Right forelimb (tissue), 1 donor: ENCODE measurements at regions not wholly inside any gene's neighbourhood (a gene's known extent, or its start where the extent isn't known, plus 50 kb on each side); places are given as distances from the start of the nearest gene placed in this dataset.
"Not testable (repeated sequence)": the region's sequence is repeated elsewhere in the genome, so short reads cannot be mapped to it uniquely, and the experiment has no call there.

Experiments used
- DNase-seq: peaks from one replicate; pipeline ENCODE4 v3.0.0-alpha.2; 2018

- no peak for DNase-seq
Measured at GRCh38 chr3:103203441-103203840, 768.6 kb downstream of the ZPLD1 start.

DNA sequence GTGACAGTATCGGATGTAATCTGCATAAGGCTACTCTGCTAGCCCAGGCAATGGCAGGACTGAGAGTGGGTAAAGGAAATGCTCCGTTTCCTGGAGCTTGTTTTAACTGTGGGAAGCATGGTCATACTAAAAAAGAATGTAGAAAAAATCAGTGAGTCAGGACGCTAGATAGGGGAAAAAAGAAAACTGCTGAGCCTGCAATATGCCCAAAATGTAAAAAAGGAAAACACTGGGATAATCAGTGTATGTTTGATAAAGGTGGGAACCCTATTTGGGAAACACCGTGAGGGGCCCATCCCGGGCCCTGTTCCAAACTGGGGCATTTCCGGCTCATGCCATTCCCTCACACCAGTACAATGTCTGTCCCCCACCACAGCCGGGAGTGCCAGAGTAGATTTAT lies 775.8 kb downstream of the ZPLD1 start:
- no peak for DNase-seq

GRCh38 chr3:103218146-103218545 lies 783.3 kb downstream of the ZPLD1 start:
- DNase-seq: no peak

- DNase-seq: no peak
Measured at GRCh38 chr3:103218793-103219192, 784.0 kb downstream of the ZPLD1 start.

DNA sequence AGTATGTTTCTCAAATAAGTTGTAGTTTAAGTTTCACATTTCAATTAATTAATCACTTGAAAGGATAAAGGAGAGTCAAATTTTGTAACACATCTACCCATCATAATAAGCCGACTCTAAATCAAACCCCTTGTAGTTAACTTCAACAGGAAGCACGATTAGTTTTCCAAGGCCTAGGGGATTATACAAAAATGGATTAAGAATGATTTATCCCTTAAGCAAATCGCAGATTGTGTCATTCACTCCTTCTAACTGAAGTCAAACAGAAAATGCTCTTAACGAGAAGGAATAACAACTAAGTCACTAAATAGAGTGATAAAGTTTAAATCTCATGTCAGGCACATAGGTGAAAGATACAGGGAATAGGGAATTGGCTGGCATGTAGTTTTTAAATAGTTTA lies 792.8 kb downstream of the ZPLD1 start:
- no peak for DNase-seq

DNA sequence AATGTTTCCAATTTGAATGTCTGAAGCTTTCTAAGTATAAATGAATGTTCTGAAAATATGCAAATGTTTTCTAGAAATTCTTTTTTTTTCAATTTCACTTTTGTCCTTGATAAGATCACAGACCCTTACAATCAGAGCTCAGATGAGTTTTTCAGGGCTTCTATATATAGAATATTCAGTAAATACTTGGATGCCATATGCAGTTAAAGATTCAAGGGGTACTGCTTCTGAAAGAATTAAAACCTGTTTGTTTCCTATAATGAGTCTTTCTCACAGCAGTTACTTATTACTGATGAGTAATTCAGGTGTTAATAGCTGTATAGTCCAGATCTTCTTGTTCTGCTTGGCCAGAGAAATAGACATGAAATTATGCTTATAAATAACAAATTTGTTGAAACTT lies 812.6 kb downstream of the ZPLD1 start:
- DNase-seq: no peak

GRCh38 chr3:103254827-103255226 lies 820.0 kb downstream of the ZPLD1 start:
- DNase-seq: not testable (repeated sequence)

GRCh38 chr3:103269287-103269686 lies 834.5 kb downstream of the ZPLD1 start:
- DNase-seq: no peak

GRCh38 chr3:103271575-103271974 lies 836.8 kb downstream of the ZPLD1 start:
- DNase-seq: no peak

DNA sequence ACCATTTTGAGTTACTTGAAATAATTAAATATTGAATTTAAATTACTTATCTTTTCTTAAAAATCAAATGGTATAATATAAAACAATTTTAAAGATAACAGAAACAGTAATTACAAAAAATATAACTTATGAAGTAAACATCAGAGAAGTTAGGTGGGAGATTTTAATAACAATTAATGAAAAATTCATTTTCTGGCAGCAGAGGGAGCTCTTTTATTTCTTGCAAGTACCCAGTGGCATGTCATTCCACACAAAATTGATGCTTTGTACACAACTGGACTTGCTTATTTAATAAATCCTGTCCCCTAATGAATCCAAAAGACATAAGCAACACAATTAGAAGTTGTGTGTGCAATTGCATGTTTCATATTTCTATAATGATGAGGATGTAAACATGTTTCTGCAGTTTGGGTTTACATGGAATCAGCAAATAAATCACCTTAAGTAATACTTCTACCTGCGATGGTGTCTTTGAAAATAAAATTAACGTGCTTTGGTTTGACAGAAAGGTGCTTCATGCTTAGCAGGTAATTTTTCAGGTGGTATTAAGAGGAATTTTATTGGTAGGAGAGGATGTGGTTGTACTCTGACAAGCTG lies 861.3 kb downstream of the ZPLD1 start:
- DNase-seq: no peak

DNA sequence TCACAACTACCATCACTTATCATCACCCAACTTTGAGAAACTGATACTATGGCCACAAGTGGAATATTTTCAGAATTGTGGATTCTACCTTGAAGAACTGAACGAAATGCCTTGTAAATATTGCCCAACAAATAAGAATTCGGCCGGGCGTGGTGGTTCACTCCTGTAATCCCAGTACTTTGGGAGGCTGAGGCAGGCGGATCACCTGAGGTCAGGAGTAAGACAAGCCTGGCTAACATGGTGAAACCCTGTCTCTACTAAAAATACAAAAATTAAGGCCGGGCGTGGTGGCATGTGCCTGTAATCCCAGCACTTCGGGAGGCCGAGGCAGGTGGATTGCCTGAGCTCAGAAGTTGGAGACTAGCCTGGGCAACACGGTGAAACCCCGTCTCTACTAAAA lies 862.7 kb downstream of the ZPLD1 start:
- DNase-seq: not testable (repeated sequence)

GRCh38 chr3:103306104-103306503 lies 871.3 kb downstream of the ZPLD1 start:
- no peak for DNase-seq

- DNase-seq: no peak
Measured at GRCh38 chr3:103308921-103309320, 874.1 kb downstream of the ZPLD1 start.

- DNase-seq: no peak
Measured at GRCh38 chr3:103319912-103320311, 885.1 kb downstream of the ZPLD1 start.

GRCh38 chr3:103337179-103337845 lies 902.5 kb downstream of the ZPLD1 start:
- no peak for DNase-seq

DNA sequence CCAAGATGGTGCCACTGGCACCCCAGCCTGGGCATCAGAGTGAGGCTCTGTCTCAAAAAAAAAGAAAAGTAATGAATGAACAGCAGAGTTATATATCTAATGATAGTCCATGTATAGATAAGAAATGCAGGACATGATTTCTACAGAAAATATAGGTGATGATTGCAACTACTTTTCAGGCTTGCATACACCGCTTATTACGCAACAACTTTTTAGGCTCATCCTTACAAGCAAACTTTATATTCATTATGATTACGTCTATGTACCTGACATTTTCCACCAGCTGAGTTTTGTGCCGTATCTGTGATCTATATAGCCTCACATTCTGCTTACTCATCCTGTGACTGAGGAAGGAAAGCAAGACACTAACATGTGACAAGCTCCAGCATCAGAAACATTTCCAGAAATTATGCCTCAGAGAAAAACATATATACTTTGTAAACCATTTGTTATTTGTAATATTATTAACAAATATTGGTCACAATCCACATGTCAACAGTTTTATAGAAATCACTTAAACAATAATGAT lies 906.3 kb downstream of the ZPLD1 start:
- DNase-seq: no peak

GRCh38 chr3:103342205-103342731 lies 907.5 kb downstream of the ZPLD1 start:
- no peak for DNase-seq

GRCh38 chr3:103349760-103350159 lies 914.9 kb downstream of the ZPLD1 start:
- DNase-seq: no peak

DNA sequence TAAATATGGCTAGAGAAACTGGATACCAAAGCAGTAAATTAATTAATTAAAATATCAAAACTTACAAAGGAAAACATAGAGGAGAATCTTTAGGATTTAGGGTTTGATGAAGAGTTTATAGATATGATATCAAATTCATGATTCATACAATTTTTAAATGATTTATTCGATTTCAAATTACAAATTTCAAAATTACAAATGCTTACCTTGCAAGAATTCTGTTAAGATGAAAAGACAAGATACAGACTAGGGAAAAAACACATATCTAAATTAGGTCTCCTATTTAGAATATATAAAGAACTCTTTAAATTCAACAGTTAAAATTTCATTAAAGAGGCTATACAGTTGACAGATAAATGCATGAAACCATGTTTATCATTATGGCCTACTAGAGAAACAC lies 930.7 kb downstream of the ZPLD1 start:
- DNase-seq: no peak

DNA sequence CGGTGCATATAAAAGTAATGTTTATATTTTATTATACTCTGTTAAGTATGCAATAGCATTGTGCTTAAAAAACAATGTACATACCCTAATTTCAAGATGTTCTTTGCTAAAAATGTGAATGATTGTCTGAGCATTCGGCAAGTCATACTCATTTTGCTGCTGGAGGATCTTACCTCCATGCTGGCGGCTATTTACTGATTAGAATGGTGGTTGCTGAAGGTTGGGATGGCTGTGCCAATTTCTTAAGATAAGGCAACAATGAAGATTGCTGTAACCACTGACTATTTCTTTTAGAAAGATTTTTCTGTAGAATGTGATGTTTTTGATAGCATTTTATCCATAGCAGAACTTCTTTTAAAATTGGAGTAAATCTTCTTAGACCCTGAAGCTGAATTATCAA lies 932.7 kb downstream of the ZPLD1 start:
- DNase-seq: no peak

DNA sequence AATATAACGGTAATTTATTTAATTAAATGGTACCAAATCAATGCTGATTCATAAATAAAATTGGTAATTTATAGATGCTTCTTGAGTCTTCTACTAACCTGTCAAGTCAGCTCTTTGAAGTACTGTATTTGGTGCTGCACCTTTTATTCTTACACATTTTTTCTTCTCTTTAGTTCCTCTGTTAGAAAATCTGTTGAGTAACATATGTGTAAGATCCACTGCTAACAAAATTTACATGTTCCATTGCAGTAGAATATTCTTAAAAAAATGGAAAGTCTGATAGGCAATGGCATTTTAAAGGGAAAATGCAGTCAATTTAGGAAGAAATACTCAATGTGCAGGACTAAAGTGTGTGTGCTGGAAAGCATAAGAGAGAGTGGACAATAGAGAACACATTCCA lies 936.6 kb downstream of the ZPLD1 start:
- no peak for DNase-seq

- DNase-seq: no peak
Measured at GRCh38 chr3:103372031-103372430, 937.2 kb downstream of the ZPLD1 start.

- no peak for DNase-seq
Measured at GRCh38 chr3:103380391-103380790, 945.6 kb downstream of the ZPLD1 start.

- DNase-seq: no peak
Measured at GRCh38 chr3:103381296-103382079, 946.7 kb downstream of the ZPLD1 start.
